Stomach smooth muscle (tissue), 2 donors: ENCODE measurements at regions not wholly inside any gene's neighbourhood (a gene's known extent, or its start where the extent isn't known, plus 50 kb on each side); places are given as distances from the start of the nearest gene placed in this dataset.

Source experiments
- H3K27ac ChIP-seq: one replicate; pipeline ENCODE4 v1.7.0; 2013; ENCODE audit warnings: mild to moderate bottlenecking, low read length, inconsistent platforms
- H3K27me3 ChIP-seq, 2 donors: one replicate each; pipeline ENCODE4 v1.7.0; 2013; ENCODE audit warnings: low read length in 2 of 2; ENCODE audit not compliant: insufficient read depth in 2 of 2, control insufficient read depth in 1 of 2
- H3K36me3 ChIP-seq, 2 donors: one replicate each; pipeline ENCODE4 v1.7.0; 2013; ENCODE audit warnings: low read length in 2 of 2; ENCODE audit not compliant: control insufficient read depth in 2 of 2, insufficient read depth in 2 of 2
- H3K4me1 ChIP-seq: one replicate; pipeline ENCODE4 v1.7.0; 2013; ENCODE audit warnings: low read length; ENCODE audit not compliant: control insufficient read depth, insufficient read depth
- H3K4me3 ChIP-seq, 2 donors: one replicate each; pipeline ENCODE4 v1.7.0; 2013; ENCODE audit warnings: low read length in 2 of 2
- H3K9ac ChIP-seq, 2 donors: one replicate each; pipeline ENCODE4 v1.7.0; 2013; ENCODE audit warnings: low read length in 2 of 2, mild to moderate bottlenecking in 1 of 2
- H3K9me3 ChIP-seq, 2 donors: one replicate each; pipeline ENCODE4 v1.7.0; 2013; ENCODE audit warnings: low read length in 2 of 2; ENCODE audit not compliant: control insufficient read depth in 2 of 2
- donor health status: healthy.
- donor health status: Pancreatic carcinoma.

GRCh38 chr9:90059436-90059835 lies 454.6 kb downstream of the GADD45G start:
- no peaks in the 10 kb centered on the region for H3K27me3 ChIP-seq
- no peaks in the 10 kb centered on the region for H3K9me3 ChIP-seq
- H3K9ac ChIP-seq: no peak overlapping the region
- H3K4me3 ChIP-seq: no peak overlapping the region
- H3K27ac ChIP-seq: no peak overlapping the region
- H3K4me1 ChIP-seq: no peaks in the 10 kb centered on the region
- no peaks in the 10 kb centered on the region for H3K36me3 ChIP-seq

GRCh38 chr9:90060256-90060655 lies 455.4 kb downstream of the GADD45G start:
- no peak overlapping the region for H3K4me3 ChIP-seq
- no peaks in the 10 kb centered on the region for H3K36me3 ChIP-seq
- H3K9ac ChIP-seq: no peak overlapping the region
- H3K9me3 ChIP-seq: no peaks in the 10 kb centered on the region
- no peaks in the 10 kb centered on the region for H3K4me1 ChIP-seq
- H3K27me3 ChIP-seq: no peaks in the 10 kb centered on the region
- H3K27ac ChIP-seq: no peak overlapping the region

- Histone ChIP-seq H3K9ac (no peak overlapping the region), H3K27me3 (no peaks in the 10 kb centered on the region), H3K36me3 (no peaks in the 10 kb centered on the region), H3K4me3 (no peak overlapping the region), H3K27ac (no peak overlapping the region), H3K4me1 (no peaks in the 10 kb centered on the region), H3K9me3 (no peaks in the 10 kb centered on the region)
Measured at GRCh38 chr9:90061187-90061586, 456.4 kb downstream of the GADD45G start.

- no peak overlapping the region for H3K4me3 ChIP-seq
- no peaks in the 10 kb centered on the region for H3K4me1 ChIP-seq
- no peak overlapping the region for H3K9ac ChIP-seq
- H3K9me3 ChIP-seq: no peaks in the 10 kb centered on the region
- no peaks in the 10 kb centered on the region for H3K27me3 ChIP-seq
- no peak overlapping the region for H3K27ac ChIP-seq
- H3K36me3 ChIP-seq: no peaks in the 10 kb centered on the region
Measured at GRCh38 chr9:90062982-90063381, 458.2 kb downstream of the GADD45G start.

- Histone ChIP-seq H3K9ac (no peak overlapping the region), H3K4me1 (no peaks in the 10 kb centered on the region), H3K27me3 (no peaks in the 10 kb centered on the region), H3K36me3 (no peaks in the 10 kb centered on the region), H3K27ac (no peak overlapping the region), H3K9me3 (no peaks in the 10 kb centered on the region), H3K4me3 (no peak overlapping the region)
Measured at GRCh38 chr9:90064248-90064647, 459.4 kb downstream of the GADD45G start.

GRCh38 chr9:90064971-90065370 lies 460.2 kb downstream of the GADD45G start:
- no peaks in the 10 kb centered on the region for H3K9me3 ChIP-seq
- no peaks in the 10 kb centered on the region for H3K27me3 ChIP-seq
- H3K9ac ChIP-seq: no peak overlapping the region
- no peak overlapping the region for H3K27ac ChIP-seq
- no peaks in the 10 kb centered on the region for H3K36me3 ChIP-seq
- H3K4me3 ChIP-seq: no peak overlapping the region
- no peaks in the 10 kb centered on the region for H3K4me1 ChIP-seq

GRCh38 chr9:90065851-90066250 lies 461.0 kb downstream of the GADD45G start:
- Histone ChIP-seq H3K9ac (no peak overlapping the region), H3K27me3 (no peaks in the 10 kb centered on the region), H3K4me3 (no peak overlapping the region), H3K36me3 (no peaks in the 10 kb centered on the region), H3K9me3 (no peaks in the 10 kb centered on the region), H3K4me1 (no peaks in the 10 kb centered on the region), H3K27ac (no peak overlapping the region)

- no peak overlapping the region for H3K27ac ChIP-seq
- H3K9ac ChIP-seq: no peak overlapping the region
- no peaks in the 10 kb centered on the region for H3K9me3 ChIP-seq
- no peak overlapping the region for H3K4me3 ChIP-seq
- H3K27me3 ChIP-seq: no peaks in the 10 kb centered on the region
- H3K36me3 ChIP-seq: no peaks in the 10 kb centered on the region
- no peaks in the 10 kb centered on the region for H3K4me1 ChIP-seq
Measured at GRCh38 chr9:90069085-90069484, 464.3 kb downstream of the GADD45G start.

GRCh38 chr9:90070056-90070455 lies 465.2 kb downstream of the GADD45G start:
- H3K9ac ChIP-seq: no peak overlapping the region
- no peaks in the 10 kb centered on the region for H3K36me3 ChIP-seq
- H3K27ac ChIP-seq: no peak overlapping the region
- no peak overlapping the region for H3K4me3 ChIP-seq
- H3K9me3 ChIP-seq: no peaks in the 10 kb centered on the region
- H3K4me1 ChIP-seq: no peaks in the 10 kb centered on the region
- no peaks in the 10 kb centered on the region for H3K27me3 ChIP-seq

GRCh38 chr9:90070469-90070868 lies 465.7 kb downstream of the GADD45G start:
- H3K4me3 ChIP-seq: no peak overlapping the region
- H3K9me3 ChIP-seq: no peaks in the 10 kb centered on the region
- no peak overlapping the region for H3K27ac ChIP-seq
- H3K4me1 ChIP-seq: no peaks in the 10 kb centered on the region
- no peak overlapping the region for H3K9ac ChIP-seq
- no peaks in the 10 kb centered on the region for H3K36me3 ChIP-seq
- H3K27me3 ChIP-seq: no peaks in the 10 kb centered on the region

GRCh38 chr9:90070931-90071660 lies 466.3 kb downstream of the GADD45G start:
- Histone ChIP-seq H3K27me3 (no peaks in the 10 kb centered on the region), H3K4me3 (no peak overlapping the region), H3K9ac (no peak overlapping the region), H3K9me3 (no peaks in the 10 kb centered on the region), H3K36me3 (no peaks in the 10 kb centered on the region), H3K4me1 (no peaks in the 10 kb centered on the region), H3K27ac (no peak overlapping the region)
